ENCODE measurements at regions not wholly inside any gene's neighbourhood (a gene's known extent, or its start where the extent isn't known, plus 50 kb on each side); places are given as distances from the start of the nearest gene placed in this dataset.
A peak's percentile ranks its signal among the peaks of the same experiment; 100 is the strongest.

DNA sequence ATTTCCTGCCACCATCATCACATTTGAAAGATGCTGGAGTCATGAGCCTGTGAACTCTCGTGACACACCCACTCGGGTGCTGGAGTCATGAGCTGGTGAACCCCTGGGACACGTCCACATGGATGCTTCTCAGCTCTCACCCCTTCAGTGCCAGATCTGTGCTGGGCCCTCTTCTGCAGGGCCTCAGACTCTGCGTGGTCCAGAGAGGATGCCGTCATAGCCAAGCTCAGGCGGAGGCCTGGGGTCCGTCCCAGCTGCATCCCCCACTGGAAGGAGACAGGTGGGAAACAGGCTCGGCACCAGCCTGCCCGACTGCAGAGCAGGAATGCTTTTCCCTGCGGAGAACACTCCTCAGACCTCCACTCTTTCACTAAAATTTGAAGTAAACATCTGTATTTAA, 156.5 kb upstream of the PPP2R2D start:
- H3K9me3 Mint-ChIP-seq = peaks cover 0 to 7% (median 0%) of the 10 kb centered on the region in 5 donors
- Histone ChIP-seq H3K4me3 (ENCODE audit: low read length) (no peak overlapping the region), H3K27ac (ENCODE audit: low read depth, low read length) (no peak overlapping the region), H3K4me1 (ENCODE audit: insufficient read depth, low read length) (no peaks in the 10 kb centered on the region), H3K27me3 (ENCODE audit: insufficient read depth, low read length, poor library complexity, severe bottlenecking) (no peaks in the 10 kb centered on the region), H3K9me3 (ENCODE audit: low read length) (no peaks in the 10 kb centered on the region), H3K36me3 (ENCODE audit: insufficient read depth, low read length) (no peaks in the 10 kb centered on the region)
- no peak overlapping the region for H3K4me3 Mint-ChIP-seq
- ChIA-PET POLR2A (no interaction called here), CTCF (no interaction called here)
- no peaks in the 10 kb centered on the region for H3K36me3 Mint-ChIP-seq
- peaks cover 0 to 5% (median 3%) of the 10 kb centered on the region in 3 donors for H3K4me1 Mint-ChIP-seq
- H3K27ac Mint-ChIP-seq = no peak overlapping the region
- H3K27me3 Mint-ChIP-seq = peaks cover 9 to 34% of the 10 kb centered on the region in 2 donors
- DNase-seq = no peak

DNA sequence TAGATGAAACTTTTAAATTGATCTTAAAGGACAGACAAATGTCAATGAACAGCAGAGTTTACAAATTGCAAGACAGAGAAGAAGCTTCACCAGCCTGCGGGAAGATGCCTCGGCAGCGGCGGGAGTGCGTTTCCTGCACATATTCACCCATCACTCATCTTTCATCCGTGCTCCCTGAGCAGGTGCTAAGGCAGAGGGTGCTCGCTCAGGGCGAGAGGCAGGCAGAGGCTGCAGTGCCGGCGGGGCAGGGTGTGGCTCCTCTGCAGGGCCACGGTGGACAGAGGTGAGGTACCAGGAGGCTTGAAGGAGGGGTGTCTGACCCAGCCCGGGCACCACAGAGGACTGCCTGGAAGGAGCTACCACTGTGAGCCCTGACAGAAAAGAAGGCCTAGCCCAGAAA, 155.2 kb upstream of the PPP2R2D start:
- no peak overlapping the region for H3K4me3 Mint-ChIP-seq
- H3K4me1 Mint-ChIP-seq = peaks cover 0 to 5% (median 3%) of the 10 kb centered on the region in 3 donors
- H3K36me3 Mint-ChIP-seq = no peaks in the 10 kb centered on the region
- H3K4me1 ChIP-seq (ENCODE audit: insufficient read depth, low read length) = no peaks in the 10 kb centered on the region
- ChIA-PET CTCF (no interaction called here), POLR2A (no interaction called here)
- H3K27ac Mint-ChIP-seq = no peak overlapping the region
- no peaks in the 10 kb centered on the region for H3K9me3 ChIP-seq (ENCODE audit: low read length)
- peaks cover 0 to 2% (median 0%) of the 10 kb centered on the region in 5 donors for H3K9me3 Mint-ChIP-seq
- no peak overlapping the region for H3K27ac ChIP-seq (ENCODE audit: low read depth, low read length)
- DNase-seq = no peak
- H3K4me3 ChIP-seq (ENCODE audit: low read length) = no peak overlapping the region
- H3K27me3 Mint-ChIP-seq = peaks cover 9 to 25% of the 10 kb centered on the region in 2 donors
- no peaks in the 10 kb centered on the region for H3K36me3 ChIP-seq (ENCODE audit: insufficient read depth, low read length)
- H3K27me3 ChIP-seq (ENCODE audit: insufficient read depth, low read length, poor library complexity, severe bottlenecking) = no peaks in the 10 kb centered on the region

GRCh38 chr10:131746241-131746711, 154.5 kb upstream of the PPP2R2D start:
- Mint-ChIP-seq H3K27ac (no peak overlapping the region), H3K27me3 (peaks cover 9 to 25% of the 10 kb centered on the region in 2 donors), H3K4me3 (no peak overlapping the region), H3K9me3 (peaks cover 0 to 2% (median 0%) of the 10 kb centered on the region in 5 donors), H3K4me1 (peaks cover 0 to 5% (median 3%) of the 10 kb centered on the region in 3 donors), H3K36me3 (no peaks in the 10 kb centered on the region)
- Histone ChIP-seq H3K36me3 (ENCODE audit: insufficient read depth, low read length) (no peaks in the 10 kb centered on the region), H3K27me3 (ENCODE audit: insufficient read depth, low read length, poor library complexity, severe bottlenecking) (no peaks in the 10 kb centered on the region), H3K9me3 (ENCODE audit: low read length) (no peaks in the 10 kb centered on the region), H3K4me3 (ENCODE audit: low read length) (no peak overlapping the region), H3K4me1 (ENCODE audit: insufficient read depth, low read length) (no peaks in the 10 kb centered on the region), H3K27ac (ENCODE audit: low read depth, low read length) (no peak overlapping the region)
- POLR2A ChIA-PET = no interaction called here
- CTCF ChIA-PET = no interaction called here
- DNase-seq = no peak

DNA sequence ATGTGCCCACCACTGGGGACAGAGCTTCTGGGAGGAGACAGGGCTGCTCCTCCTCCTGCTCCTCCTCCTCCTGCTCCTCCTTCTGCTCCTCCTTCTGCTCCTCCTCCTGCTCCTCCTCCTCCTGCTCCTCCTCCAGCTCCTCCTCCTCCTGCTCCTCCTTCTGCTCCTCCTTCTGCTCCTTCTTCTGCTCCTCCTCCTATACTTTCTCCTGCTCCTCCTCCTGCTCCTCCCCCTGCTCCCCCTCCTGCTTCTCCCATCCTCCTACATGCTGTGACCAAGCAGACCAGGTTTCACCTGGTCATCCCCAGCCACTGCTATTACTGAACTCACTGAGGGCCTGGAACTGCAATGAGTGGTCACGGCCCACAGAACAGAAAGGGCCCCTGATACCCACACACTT, 154.0 kb upstream of the PPP2R2D start:
- Mint-ChIP-seq H3K36me3 (no peaks in the 10 kb centered on the region), H3K27me3 (peaks cover 9 to 25% of the 10 kb centered on the region in 2 donors), H3K9me3 (peaks cover 0 to 2% (median 0%) of the 10 kb centered on the region in 5 donors), H3K27ac (no peak overlapping the region), H3K4me1 (peaks cover 0 to 5% (median 3%) of the 10 kb centered on the region in 3 donors), H3K4me3 (no peak overlapping the region)
- ChIA-PET CTCF (no interaction called here), POLR2A (no interaction called here)
- H3K27me3 ChIP-seq (ENCODE audit: insufficient read depth, low read length, poor library complexity, severe bottlenecking) = no peaks in the 10 kb centered on the region
- no peaks in the 10 kb centered on the region for H3K36me3 ChIP-seq (ENCODE audit: insufficient read depth, low read length)
- H3K9me3 ChIP-seq (ENCODE audit: low read length) = no peaks in the 10 kb centered on the region
- H3K4me1 ChIP-seq (ENCODE audit: insufficient read depth, low read length) = no peaks in the 10 kb centered on the region
- no peak overlapping the region for H3K27ac ChIP-seq (ENCODE audit: low read depth, low read length)
- DNase-seq = no peak
- no peak overlapping the region for H3K4me3 ChIP-seq (ENCODE audit: low read length)

DNA sequence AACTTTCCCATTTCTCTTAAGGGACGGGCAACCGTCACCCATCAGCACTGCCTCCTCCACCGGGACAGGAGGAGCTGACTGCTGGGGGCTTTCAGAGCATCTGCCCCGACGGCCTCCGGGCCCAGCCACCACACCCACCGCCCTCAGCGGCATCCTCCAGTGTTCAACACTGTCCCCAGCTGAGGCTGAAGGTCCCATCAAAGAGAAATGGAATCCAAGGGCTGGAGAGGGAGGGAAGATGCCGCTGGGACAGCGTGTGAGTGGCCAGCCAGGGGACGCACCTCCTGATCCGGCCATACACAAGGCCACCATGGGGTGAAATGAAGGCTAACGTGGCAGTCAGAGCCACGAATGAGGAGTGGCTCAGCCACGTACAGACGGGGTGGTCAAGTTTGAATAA, 153.6 kb upstream of the PPP2R2D start:
- H3K27ac Mint-ChIP-seq = no peak overlapping the region
- POLR2A ChIA-PET = no interaction called here
- CTCF ChIA-PET = no interaction called here
- DNase-seq = no peak
- no peaks in the 10 kb centered on the region for H3K36me3 Mint-ChIP-seq
- Histone ChIP-seq H3K4me3 (ENCODE audit: low read length) (no peak overlapping the region), H3K27ac (ENCODE audit: low read depth, low read length) (no peak overlapping the region), H3K4me1 (ENCODE audit: insufficient read depth, low read length) (no peaks in the 10 kb centered on the region), H3K27me3 (ENCODE audit: insufficient read depth, low read length, poor library complexity, severe bottlenecking) (no peaks in the 10 kb centered on the region), H3K9me3 (ENCODE audit: low read length) (no peaks in the 10 kb centered on the region), H3K36me3 (ENCODE audit: insufficient read depth, low read length) (no peaks in the 10 kb centered on the region)
- peak overlapping the region in 1 of 7 donors; percentile 36 for H3K4me3 Mint-ChIP-seq
- peaks cover 0 to 2% (median 0%) of the 10 kb centered on the region in 5 donors for H3K9me3 Mint-ChIP-seq
- peaks cover 9 to 25% of the 10 kb centered on the region in 2 donors for H3K27me3 Mint-ChIP-seq
- H3K4me1 Mint-ChIP-seq = peaks cover 0 to 5% (median 3%) of the 10 kb centered on the region in 3 donors

DNA sequence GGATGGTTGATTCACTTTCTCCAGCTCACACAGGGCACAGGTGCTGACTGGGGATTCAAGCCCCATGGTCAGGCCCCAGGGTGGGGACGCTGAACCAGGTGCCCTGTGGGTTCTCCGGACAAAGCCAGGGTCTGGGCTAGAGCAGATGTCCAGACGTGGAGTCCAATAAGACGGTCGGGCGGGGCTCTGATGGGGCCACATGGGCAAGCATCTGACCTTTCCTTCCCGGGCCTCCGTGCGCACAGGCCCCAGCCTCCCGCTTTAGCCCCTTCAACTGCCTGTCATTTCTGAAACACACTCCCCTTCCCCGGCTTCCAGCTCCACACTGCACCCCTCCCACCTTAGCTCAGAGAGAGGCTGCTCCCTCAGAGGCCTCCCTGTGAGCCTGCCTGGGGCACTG, 153.0 kb upstream of the PPP2R2D start:
- Mint-ChIP-seq H3K36me3 (no peaks in the 10 kb centered on the region), H3K4me3 (no peak overlapping the region), H3K9me3 (peaks cover 0 to 2% (median 0%) of the 10 kb centered on the region in 5 donors), H3K27me3 (peaks cover 9 to 25% of the 10 kb centered on the region in 2 donors), H3K4me1 (peaks cover 0 to 5% (median 3%) of the 10 kb centered on the region in 3 donors), H3K27ac (no peak overlapping the region)
- no peaks in the 10 kb centered on the region for H3K4me1 ChIP-seq (ENCODE audit: insufficient read depth, low read length)
- DNase-seq = no peak
- no peak overlapping the region for H3K27ac ChIP-seq (ENCODE audit: low read depth, low read length)
- H3K9me3 ChIP-seq (ENCODE audit: low read length) = no peaks in the 10 kb centered on the region
- POLR2A ChIA-PET = no interaction called here
- no peaks in the 10 kb centered on the region for H3K27me3 ChIP-seq (ENCODE audit: insufficient read depth, low read length, poor library complexity, severe bottlenecking)
- H3K36me3 ChIP-seq (ENCODE audit: insufficient read depth, low read length) = no peaks in the 10 kb centered on the region
- H3K4me3 ChIP-seq (ENCODE audit: low read length) = no peak overlapping the region
- CTCF ChIA-PET = no interaction called here

GRCh38 chr10:131748191-131748590, 152.6 kb upstream of the PPP2R2D start:
- Histone ChIP-seq H3K4me3 (ENCODE audit: low read length) (no peak overlapping the region), H3K27ac (ENCODE audit: low read depth, low read length) (no peak overlapping the region), H3K9me3 (ENCODE audit: low read length) (no peaks in the 10 kb centered on the region), H3K27me3 (ENCODE audit: insufficient read depth, low read length, poor library complexity, severe bottlenecking) (no peaks in the 10 kb centered on the region), H3K4me1 (ENCODE audit: insufficient read depth, low read length) (no peaks in the 10 kb centered on the region), H3K36me3 (ENCODE audit: insufficient read depth, low read length) (no peaks in the 10 kb centered on the region)
- Mint-ChIP-seq H3K4me3 (no peak overlapping the region), H3K27ac (no peak overlapping the region), H3K27me3 (peaks cover 9 to 25% of the 10 kb centered on the region in 2 donors), H3K9me3 (peaks cover 0 to 2% (median 0%) of the 10 kb centered on the region in 5 donors), H3K4me1 (peaks cover 0 to 5% (median 3%) of the 10 kb centered on the region in 3 donors), H3K36me3 (no peaks in the 10 kb centered on the region)
- CTCF ChIA-PET = no interaction called here
- no peak for DNase-seq
- POLR2A ChIA-PET = no interaction called here

- Mint-ChIP-seq H3K9me3 (peaks cover 0 to 2% (median 0%) of the 10 kb centered on the region in 5 donors), H3K27ac (no peak overlapping the region), H3K4me3 (no peak overlapping the region), H3K4me1 (peaks cover 0 to 2% (median 2%) of the 10 kb centered on the region in 3 donors), H3K36me3 (no peaks in the 10 kb centered on the region), H3K27me3 (peaks cover 9 to 20% of the 10 kb centered on the region in 2 donors)
- Histone ChIP-seq H3K27me3 (ENCODE audit: insufficient read depth, low read length, poor library complexity, severe bottlenecking) (no peaks in the 10 kb centered on the region), H3K27ac (ENCODE audit: low read depth, low read length) (no peak overlapping the region), H3K9me3 (ENCODE audit: low read length) (no peaks in the 10 kb centered on the region), H3K4me3 (ENCODE audit: low read length) (no peak overlapping the region), H3K36me3 (ENCODE audit: insufficient read depth, low read length) (no peaks in the 10 kb centered on the region), H3K4me1 (ENCODE audit: insufficient read depth, low read length) (no peaks in the 10 kb centered on the region)
- CTCF ChIA-PET = no interaction called here
- POLR2A ChIA-PET = no interaction called here
- DNase-seq = no peak
Observed at GRCh38 chr10:131748831-131749766, 151.7 kb upstream of the PPP2R2D start.
